Ishikawa (cell line): ENCODE measurements at regions not wholly inside any gene's neighbourhood (a gene's known extent, or its start where the extent isn't known, plus 50 kb on each side); places are given as distances from the start of the nearest gene placed in this dataset.

ENCODE experiments used
- CEBPB ChIP-seq: IDR thresholded peaks from 2 replicates; pipeline ENCODE4 v1.6.1; 2012
- CREB1 ChIP-seq: IDR thresholded peaks from 2 replicates; pipeline ENCODE4 v1.6.1; 2012; ENCODE audit warnings: low read depth
- EGR1 ChIP-seq: IDR thresholded peaks from 2 replicates; pipeline ENCODE4 v1.6.1; 2012
- EP300 ChIP-seq: IDR thresholded peaks from 2 replicates; pipeline ENCODE4 v1.6.1; 2012; ENCODE audit warnings: borderline replicate concordance
- FOXM1 ChIP-seq: IDR thresholded peaks from 2 replicates; pipeline ENCODE4 v1.6.1; 2012; ENCODE audit warnings: low read depth, borderline replicate concordance
- NFIC ChIP-seq: IDR thresholded peaks from 2 replicates; pipeline ENCODE4 v1.6.1; 2012
- RAD21 ChIP-seq: IDR thresholded peaks from 2 replicates; pipeline ENCODE4 v1.6.1; 2012; ENCODE audit warnings: low read depth
- TAF1 ChIP-seq: IDR thresholded peaks from 2 replicates; pipeline ENCODE4 v1.6.1; 2012; ENCODE audit warnings: low read depth, mild to moderate bottlenecking
- TCF12 ChIP-seq: IDR thresholded peaks from 2 replicates; pipeline ENCODE4 v1.6.1; 2012; ENCODE audit warnings: low read depth
- TEAD4 ChIP-seq: IDR thresholded peaks from 2 replicates; pipeline ENCODE4 v1.6.1; 2012
- YY1 ChIP-seq: IDR thresholded peaks from 2 replicates; pipeline ENCODE4 v1.6.1; 2012; ENCODE audit warnings: low read depth
- ZBTB7A ChIP-seq: IDR thresholded peaks from 2 replicates; pipeline ENCODE4 v1.6.1; 2012; ENCODE audit warnings: low read depth
- TF ChIP-seq, protein P1 (sequence below): IDR thresholded peaks from 2 replicates; pipeline ENCODE4 v1.6.1; 2012
- TF ChIP-seq, protein P2 (sequence below): IDR thresholded peaks from 2 replicates; pipeline ENCODE4 v1.6.1; 2012
- TF ChIP-seq, protein P3 (sequence below): IDR thresholded peaks from 2 replicates; pipeline ENCODE4 v1.6.1; 2012; ENCODE audit warnings: low read depth, mild to moderate bottlenecking

DNA sequence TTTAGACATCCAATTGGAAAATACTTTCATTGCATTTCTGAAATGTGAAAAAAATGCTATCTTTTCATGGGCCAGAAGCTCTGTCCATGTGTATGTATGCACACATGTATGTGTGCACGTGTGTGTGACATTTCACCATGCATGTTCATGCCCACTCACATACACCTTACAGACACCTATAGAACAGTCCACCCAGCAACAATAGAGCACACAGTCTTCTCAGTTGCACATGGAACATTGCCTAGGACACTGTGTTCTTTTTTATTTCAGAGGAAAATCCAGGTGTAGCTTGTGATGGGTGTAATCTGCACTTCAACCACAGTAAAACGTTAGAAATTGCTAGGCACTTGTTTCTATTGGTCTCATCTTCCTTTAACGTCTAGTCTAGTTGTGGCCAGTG, 114.8 kb upstream of the RGPD4 start:
- TF ChIP-seq, protein P1, sequence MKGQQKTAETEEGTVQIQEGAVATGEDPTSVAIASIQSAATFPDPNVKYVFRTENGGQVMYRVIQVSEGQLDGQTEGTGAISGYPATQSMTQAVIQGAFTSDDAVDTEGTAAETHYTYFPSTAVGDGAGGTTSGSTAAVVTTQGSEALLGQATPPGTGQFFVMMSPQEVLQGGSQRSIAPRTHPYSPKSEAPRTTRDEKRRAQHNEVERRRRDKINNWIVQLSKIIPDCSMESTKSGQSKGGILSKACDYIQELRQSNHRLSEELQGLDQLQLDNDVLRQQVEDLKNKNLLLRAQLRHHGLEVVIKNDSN, result no peak
- TF ChIP-seq TCF12, result no peak
- no peak for TF ChIP-seq TAF1
- no peak for TF ChIP-seq CEBPB
- no peak for TF ChIP-seq FOXM1
- TF ChIP-seq, protein P2, sequence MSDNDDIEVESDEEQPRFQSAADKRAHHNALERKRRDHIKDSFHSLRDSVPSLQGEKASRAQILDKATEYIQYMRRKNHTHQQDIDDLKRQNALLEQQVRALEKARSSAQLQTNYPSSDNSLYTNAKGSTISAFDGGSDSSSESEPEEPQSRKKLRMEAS, result no peak
- no peak for TF ChIP-seq TEAD4
- TF ChIP-seq, protein P3, sequence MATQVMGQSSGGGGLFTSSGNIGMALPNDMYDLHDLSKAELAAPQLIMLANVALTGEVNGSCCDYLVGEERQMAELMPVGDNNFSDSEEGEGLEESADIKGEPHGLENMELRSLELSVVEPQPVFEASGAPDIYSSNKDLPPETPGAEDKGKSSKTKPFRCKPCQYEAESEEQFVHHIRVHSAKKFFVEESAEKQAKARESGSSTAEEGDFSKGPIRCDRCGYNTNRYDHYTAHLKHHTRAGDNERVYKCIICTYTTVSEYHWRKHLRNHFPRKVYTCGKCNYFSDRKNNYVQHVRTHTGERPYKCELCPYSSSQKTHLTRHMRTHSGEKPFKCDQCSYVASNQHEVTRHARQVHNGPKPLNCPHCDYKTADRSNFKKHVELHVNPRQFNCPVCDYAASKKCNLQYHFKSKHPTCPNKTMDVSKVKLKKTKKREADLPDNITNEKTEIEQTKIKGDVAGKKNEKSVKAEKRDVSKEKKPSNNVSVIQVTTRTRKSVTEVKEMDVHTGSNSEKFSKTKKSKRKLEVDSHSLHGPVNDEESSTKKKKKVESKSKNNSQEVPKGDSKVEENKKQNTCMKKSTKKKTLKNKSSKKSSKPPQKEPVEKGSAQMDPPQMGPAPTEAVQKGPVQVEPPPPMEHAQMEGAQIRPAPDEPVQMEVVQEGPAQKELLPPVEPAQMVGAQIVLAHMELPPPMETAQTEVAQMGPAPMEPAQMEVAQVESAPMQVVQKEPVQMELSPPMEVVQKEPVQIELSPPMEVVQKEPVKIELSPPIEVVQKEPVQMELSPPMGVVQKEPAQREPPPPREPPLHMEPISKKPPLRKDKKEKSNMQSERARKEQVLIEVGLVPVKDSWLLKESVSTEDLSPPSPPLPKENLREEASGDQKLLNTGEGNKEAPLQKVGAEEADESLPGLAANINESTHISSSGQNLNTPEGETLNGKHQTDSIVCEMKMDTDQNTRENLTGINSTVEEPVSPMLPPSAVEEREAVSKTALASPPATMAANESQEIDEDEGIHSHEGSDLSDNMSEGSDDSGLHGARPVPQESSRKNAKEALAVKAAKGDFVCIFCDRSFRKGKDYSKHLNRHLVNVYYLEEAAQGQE, result no peak
- TF ChIP-seq EP300, result no peak
- TF ChIP-seq YY1, result no peak
- no peak for TF ChIP-seq RAD21

GRCh38 chr2:107712857-107713256, 113.8 kb upstream of the RGPD4 start:
- no peak for TF ChIP-seq NFIC
- TF ChIP-seq, protein P1, result no peak
- TF ChIP-seq EGR1, result no peak
- TF ChIP-seq RAD21, result no peak
- no peak for TF ChIP-seq TAF1
- TF ChIP-seq TEAD4, result no peak
- no peak for TF ChIP-seq CEBPB
- no peak for TF ChIP-seq EP300

- TF ChIP-seq, protein P2, result no peak
- TF ChIP-seq ZBTB7A, result no peak
- no peak for TF ChIP-seq TCF12
- no peak for TF ChIP-seq YY1
- TF ChIP-seq CEBPB, result no peak
- TF ChIP-seq RAD21, result no peak
- TF ChIP-seq TEAD4, result no peak
Observed at GRCh38 chr2:107717661-107718060, 109.0 kb upstream of the RGPD4 start.

DNA sequence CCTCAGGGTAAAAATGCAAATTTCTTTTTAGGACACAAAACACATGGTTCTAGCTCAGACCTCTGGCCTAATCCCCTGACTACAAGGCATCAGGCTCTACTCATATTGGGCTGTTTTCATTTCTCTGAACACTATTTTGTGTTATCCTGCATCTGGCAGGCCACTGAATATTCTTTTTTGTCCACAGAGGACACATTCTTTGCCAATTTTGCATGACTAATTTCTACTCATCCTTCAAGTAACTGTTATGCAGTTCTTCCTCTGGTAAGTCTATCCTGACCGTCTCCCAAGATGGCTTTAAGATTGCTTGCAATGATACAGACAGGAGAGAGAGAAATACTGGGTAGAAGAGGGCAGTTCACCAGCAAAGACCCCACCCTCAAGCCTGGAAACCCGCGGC, 107.6 kb upstream of the RGPD4 start:
- no peak for TF ChIP-seq EGR1
- TF ChIP-seq CREB1, result no peak
- no peak for TF ChIP-seq TAF1
- TF ChIP-seq TEAD4, result no peak
- no peak for TF ChIP-seq ZBTB7A
- no peak for TF ChIP-seq TCF12
- no peak for TF ChIP-seq YY1
- no peak for TF ChIP-seq CEBPB

- TF ChIP-seq YY1 (no peak), EP300 (no peak), TAF1 (no peak), FOXM1 (no peak), EGR1 (no peak), CREB1 (no peak), ZBTB7A (no peak), RAD21 (no peak), TCF12 (no peak), CEBPB (no peak), NFIC (no peak)
- TF ChIP-seq, protein P3, result no peak
- TF ChIP-seq, protein P2, result no peak
- TF ChIP-seq, protein P1, result no peak
Observed at GRCh38 chr2:107719836-107720235, 106.9 kb upstream of the RGPD4 start.

- TF ChIP-seq YY1, result no peak
- TF ChIP-seq, protein P1, result no peak
- TF ChIP-seq CEBPB, result no peak
- no peak for TF ChIP-seq EGR1
- no peak for TF ChIP-seq RAD21
- TF ChIP-seq TEAD4, result no peak
- TF ChIP-seq ZBTB7A, result no peak
- no peak for TF ChIP-seq EP300
- no peak for TF ChIP-seq CREB1
- no peak for TF ChIP-seq NFIC
- TF ChIP-seq, protein P2, result no peak
- TF ChIP-seq, protein P3, result no peak
- TF ChIP-seq TCF12, result no peak
- no peak for TF ChIP-seq FOXM1
- no peak for TF ChIP-seq TAF1
Observed at GRCh38 chr2:107721178-107721577, 105.5 kb upstream of the RGPD4 start.
